ENCODE measurements at regions not wholly inside any gene's neighbourhood (a gene's known extent, or its start where the extent isn't known, plus 50 kb on each side); places are given as distances from the start of the nearest gene placed in this dataset.
A peak's percentile ranks its signal among the peaks of the same experiment; 100 is the strongest.

DNA sequence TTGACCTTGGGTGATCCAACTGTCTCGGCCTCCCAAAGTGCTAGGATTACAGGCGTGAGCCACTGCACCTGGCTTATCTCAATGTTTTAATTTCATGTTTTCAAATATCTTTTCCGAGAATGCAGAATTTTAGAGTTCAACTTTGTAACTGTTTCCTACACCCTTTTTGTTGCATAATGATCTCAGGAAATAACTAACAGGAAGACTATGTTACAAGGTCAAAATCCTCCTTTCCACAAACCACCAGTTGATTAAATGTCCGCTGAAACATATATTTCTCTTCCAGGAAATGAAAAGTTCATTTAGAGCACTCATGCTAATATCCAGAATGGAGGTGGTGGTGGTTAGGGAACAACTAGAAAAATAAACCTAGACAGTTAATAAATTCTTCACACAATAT, 377.8 kb downstream of the PPP4R3C start:
- no peak for DNase-seq (ENCODE audit: low read depth)
- TF ChIP-seq, protein P1, sequence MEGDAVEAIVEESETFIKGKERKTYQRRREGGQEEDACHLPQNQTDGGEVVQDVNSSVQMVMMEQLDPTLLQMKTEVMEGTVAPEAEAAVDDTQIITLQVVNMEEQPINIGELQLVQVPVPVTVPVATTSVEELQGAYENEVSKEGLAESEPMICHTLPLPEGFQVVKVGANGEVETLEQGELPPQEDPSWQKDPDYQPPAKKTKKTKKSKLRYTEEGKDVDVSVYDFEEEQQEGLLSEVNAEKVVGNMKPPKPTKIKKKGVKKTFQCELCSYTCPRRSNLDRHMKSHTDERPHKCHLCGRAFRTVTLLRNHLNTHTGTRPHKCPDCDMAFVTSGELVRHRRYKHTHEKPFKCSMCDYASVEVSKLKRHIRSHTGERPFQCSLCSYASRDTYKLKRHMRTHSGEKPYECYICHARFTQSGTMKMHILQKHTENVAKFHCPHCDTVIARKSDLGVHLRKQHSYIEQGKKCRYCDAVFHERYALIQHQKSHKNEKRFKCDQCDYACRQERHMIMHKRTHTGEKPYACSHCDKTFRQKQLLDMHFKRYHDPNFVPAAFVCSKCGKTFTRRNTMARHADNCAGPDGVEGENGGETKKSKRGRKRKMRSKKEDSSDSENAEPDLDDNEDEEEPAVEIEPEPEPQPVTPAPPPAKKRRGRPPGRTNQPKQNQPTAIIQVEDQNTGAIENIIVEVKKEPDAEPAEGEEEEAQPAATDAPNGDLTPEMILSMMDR (IDR thresholded peaks at IDR 0.05; ENCODE audit: insufficient read depth, low read length): no peak
- no peak overlapping the region for H3K4me3 ChIP-seq (ENCODE audit: low read depth, low read length)

DNA sequence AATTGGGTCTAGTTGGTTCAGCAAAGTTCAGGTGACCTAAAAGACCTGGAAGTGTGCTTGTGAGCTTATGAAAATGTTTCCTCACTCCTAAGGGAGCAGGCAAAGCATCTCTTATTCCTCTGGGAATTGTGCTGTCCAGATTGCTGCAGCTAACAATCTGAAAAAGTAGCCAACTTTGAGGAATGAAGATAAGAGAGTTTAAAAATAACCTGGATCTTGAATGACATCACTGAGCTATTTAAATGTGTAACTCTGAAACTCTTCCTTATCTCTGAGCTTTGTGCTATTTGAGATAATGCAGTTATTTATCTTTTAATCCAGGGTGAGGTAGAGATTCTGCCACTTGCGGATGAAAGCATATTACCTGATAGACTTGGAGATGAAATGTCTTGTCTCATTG, 384.8 kb downstream of the PPP4R3C start:
- peak; percentile 22 for DNase-seq (ENCODE audit: low read depth)
- TF ChIP-seq, protein P1 (IDR thresholded peaks at IDR 0.05; ENCODE audit: insufficient read depth, low read length): no peak
- no peak overlapping the region for H3K4me3 ChIP-seq (ENCODE audit: low read depth, low read length)

- no peak for DNase-seq (ENCODE audit: low read depth)
- TF ChIP-seq, protein P1 (IDR thresholded peaks at IDR 0.05; ENCODE audit: insufficient read depth, low read length): no peak
- no peak overlapping the region for H3K4me3 ChIP-seq (ENCODE audit: low read depth, low read length)
Observed at GRCh38 chrX:27057883-27058282, 405.3 kb downstream of the PPP4R3C start.

GRCh38 chrX:27039332-27039731, 423.8 kb downstream of the PPP4R3C start:
- H3K4me3 ChIP-seq (ENCODE audit: low read depth, low read length): no peak overlapping the region
- no peak for DNase-seq (ENCODE audit: low read depth)
- TF ChIP-seq, protein P1 (IDR thresholded peaks at IDR 0.05; ENCODE audit: insufficient read depth, low read length): no peak

GRCh38 chrX:27008486-27008885, 454.7 kb downstream of the PPP4R3C start:
- DNase-seq (ENCODE audit: low read depth): no peak
- TF ChIP-seq, protein P1 (IDR thresholded peaks at IDR 0.05; ENCODE audit: insufficient read depth, low read length): no peak
- no peak overlapping the region for H3K4me3 ChIP-seq (ENCODE audit: low read depth, low read length)

DNA sequence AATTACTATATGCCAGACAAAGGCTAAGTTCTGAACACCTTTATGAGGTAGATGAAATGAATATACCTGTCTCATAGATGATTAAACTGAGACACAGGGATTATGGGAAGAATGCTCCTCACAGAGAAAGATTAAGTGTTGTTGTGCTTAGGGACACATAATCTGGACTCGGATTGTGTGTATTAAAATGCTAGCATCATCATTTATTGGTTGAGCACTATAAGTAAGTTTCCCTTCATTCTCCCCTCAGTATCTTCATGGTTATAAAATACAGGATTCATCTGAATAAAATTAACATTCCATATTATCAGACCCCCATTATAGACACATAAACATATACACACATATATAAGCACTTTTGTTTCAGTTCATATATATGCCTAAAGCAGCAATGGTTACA, 463.5 kb downstream of the PPP4R3C start:
- TF ChIP-seq, protein P1 (IDR thresholded peaks at IDR 0.05; ENCODE audit: insufficient read depth, low read length): no peak
- H3K4me3 ChIP-seq (ENCODE audit: low read depth, low read length): no peak overlapping the region
- DNase-seq (ENCODE audit: low read depth): no peak

GRCh38 chrX:26958261-26958660, 504.9 kb downstream of the PPP4R3C start:
- TF ChIP-seq, protein P1 (IDR thresholded peaks at IDR 0.05; ENCODE audit: insufficient read depth, low read length): no peak
- DNase-seq (ENCODE audit: low read depth): no peak
- no peak overlapping the region for H3K4me3 ChIP-seq (ENCODE audit: low read depth, low read length)
